ENCODE measurements at regions not wholly inside any gene's neighbourhood (a gene's known extent, or its start where the extent isn't known, plus 50 kb on each side); places are given as distances from the start of the nearest gene placed in this dataset.
A peak's percentile ranks its signal among the peaks of the same experiment; 100 is the strongest.

DNA sequence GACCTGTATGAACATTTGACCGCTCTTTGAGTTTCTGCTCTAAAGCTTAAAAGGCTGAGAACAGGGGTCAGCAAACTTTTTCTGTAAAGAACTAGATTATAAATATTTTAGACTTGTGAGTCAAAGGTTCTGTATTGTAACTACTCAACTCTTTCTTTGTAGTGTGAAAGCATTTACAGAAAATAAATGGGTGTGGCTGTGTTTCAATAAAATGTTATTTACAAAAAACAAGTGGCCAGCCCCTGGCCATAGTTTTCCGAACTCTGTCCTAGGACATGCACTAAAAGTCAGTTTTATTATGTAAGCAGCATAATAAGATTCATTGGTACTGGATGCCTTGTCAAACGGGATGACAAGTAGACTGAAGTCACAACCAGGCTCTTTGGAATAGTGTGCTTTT lies 434.9 kb downstream of the ZEB2 start:
- Histone ChIP-seq H3K4me1 (no peaks in the 10 kb centered on the region; the same call in 1 of the 2 replicates), H3K9me3 (no peaks in the 10 kb centered on the region), H3K27me3 (ENCODE audit: low read depth) (no peaks in the 10 kb centered on the region), H3K4me3 (no peak overlapping the region), H3K36me3 (replicated peaks) (no peaks in the 10 kb centered on the region)
- in situ Hi-C loops (cut with MboI; ENCODE audit: low sequenced_read_pairs), result no loop called here
- DNase-seq (ENCODE audit: low spot score in 2 of 2), result no peak

DNA sequence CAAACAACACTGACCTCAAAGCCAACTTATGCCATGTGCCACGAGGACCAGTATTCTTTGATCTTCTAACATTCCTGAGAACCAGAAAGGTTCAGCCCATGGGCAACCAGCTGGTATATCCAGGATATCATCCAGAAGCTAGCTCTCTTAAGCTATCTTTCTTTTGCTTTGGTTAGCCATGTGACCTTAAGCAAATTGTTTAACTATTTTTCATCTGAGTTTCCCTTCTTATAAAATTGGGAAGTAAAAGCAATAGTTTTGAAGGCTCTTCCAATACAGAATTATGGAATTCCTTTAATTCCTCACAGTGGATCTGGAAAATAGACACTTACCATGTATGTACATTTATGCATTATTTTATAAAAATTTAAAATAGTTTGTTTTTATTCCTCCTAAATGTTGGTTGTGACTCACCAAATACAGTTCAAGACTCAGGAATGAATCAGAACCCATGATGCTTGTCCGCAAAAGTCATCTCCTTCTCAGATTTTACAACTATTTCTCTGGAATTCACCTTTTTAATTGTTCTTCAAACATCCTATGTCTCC lies 435.7 kb downstream of the ZEB2 start:
- in situ Hi-C loops (cut with MboI; ENCODE audit: low sequenced_read_pairs), result no loop called here
- no peak overlapping the region for H3K4me3 ChIP-seq
- no peaks in the 10 kb centered on the region for H3K27me3 ChIP-seq (ENCODE audit: low read depth)
- no peak for DNase-seq (ENCODE audit: low spot score in 2 of 2)
- no peaks in the 10 kb centered on the region for H3K9me3 ChIP-seq
- H3K4me1 ChIP-seq, result peaks cover 7% of the 10 kb centered on the region
- no peaks in the 10 kb centered on the region for H3K36me3 ChIP-seq (replicated peaks)

DNA sequence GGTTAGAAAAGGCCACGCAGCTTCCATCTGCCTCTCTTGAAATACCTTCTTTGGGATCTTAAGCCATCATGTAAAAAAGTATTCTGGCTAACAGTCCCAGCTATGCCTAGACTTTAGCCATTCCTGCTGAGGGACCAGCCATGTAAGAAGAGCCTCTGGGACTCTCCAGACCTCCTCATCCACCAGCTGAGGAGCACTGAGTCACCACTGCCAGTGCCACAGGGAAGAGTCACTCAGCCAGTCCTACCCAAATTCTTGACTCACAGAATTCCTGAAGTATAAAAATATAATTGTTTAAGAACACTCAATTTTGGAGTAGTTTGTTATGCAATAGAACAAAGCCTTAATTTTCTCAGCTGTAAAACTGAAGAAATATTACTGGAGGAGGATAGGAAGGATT lies 436.7 kb downstream of the ZEB2 start:
- peaks cover 15% of the 10 kb centered on the region for H3K4me1 ChIP-seq

DNA sequence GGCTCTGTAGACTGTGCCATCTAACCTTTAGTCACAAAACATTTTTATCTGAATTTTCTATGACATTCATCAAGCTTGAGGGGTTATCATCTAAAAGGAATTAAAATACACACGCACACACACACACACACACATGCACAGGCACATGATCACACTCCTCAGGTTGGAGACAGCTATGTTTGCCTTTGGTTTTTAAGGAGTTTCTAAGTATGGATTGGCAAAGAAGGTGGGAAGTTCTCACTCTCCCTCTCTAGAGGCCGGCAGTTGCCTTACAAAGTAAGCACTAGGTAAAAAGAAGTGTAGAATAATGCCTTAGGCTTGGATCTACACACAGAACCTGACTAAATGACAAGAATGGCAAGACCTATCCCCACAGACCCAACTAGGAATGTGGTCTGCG lies 437.1 kb downstream of the ZEB2 start:
- Histone ChIP-seq H3K36me3 (replicated peaks) (no peaks in the 10 kb centered on the region), H3K9me3 (no peaks in the 10 kb centered on the region), H3K27me3 (ENCODE audit: low read depth) (no peaks in the 10 kb centered on the region), H3K4me1 (peaks cover 18% of the 10 kb centered on the region), H3K4me3 (no peak overlapping the region)
- no peak for DNase-seq (ENCODE audit: low spot score in 2 of 2)
- in situ Hi-C loops (cut with MboI; ENCODE audit: low sequenced_read_pairs), result no loop called here

More for the DNA sequence above, 436.7 kb downstream of the ZEB2 start:
- no peaks in the 10 kb centered on the region for H3K9me3 ChIP-seq
- no peak overlapping the region for H3K4me3 ChIP-seq
- H3K27me3 ChIP-seq (ENCODE audit: low read depth), result no peaks in the 10 kb centered on the region
- no peak for DNase-seq (ENCODE audit: low spot score in 2 of 2)
- in situ Hi-C loops (cut with MboI; ENCODE audit: low sequenced_read_pairs), result no loop called here
- no peaks in the 10 kb centered on the region for H3K36me3 ChIP-seq (replicated peaks)

DNA sequence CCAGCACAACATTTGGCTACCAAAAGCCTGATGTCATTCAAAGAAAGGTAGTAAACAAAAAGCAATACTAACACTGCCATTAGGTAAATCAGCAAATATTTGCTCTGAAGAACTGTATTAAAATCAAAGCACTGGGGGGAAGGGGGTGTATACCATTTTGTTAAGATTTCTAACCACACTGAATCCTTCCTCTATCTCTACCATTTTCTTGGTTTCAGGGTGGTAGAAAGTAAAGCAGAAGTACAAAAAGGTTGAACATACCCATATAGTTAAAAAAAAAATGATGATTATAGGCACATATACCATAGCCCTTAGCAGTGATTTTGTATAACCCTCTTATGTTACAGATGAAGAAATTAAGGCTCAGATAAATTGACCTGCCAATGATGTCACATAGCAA lies 437.6 kb downstream of the ZEB2 start:
- in situ Hi-C loops (cut with MboI; ENCODE audit: low sequenced_read_pairs), result no loop called here
- H3K4me3 ChIP-seq, result no peak overlapping the region
- H3K9me3 ChIP-seq, result no peaks in the 10 kb centered on the region
- H3K4me1 ChIP-seq, result peaks cover 18% of the 10 kb centered on the region
- DNase-seq (ENCODE audit: low spot score in 2 of 2), result no peak
- H3K27me3 ChIP-seq (ENCODE audit: low read depth), result no peaks in the 10 kb centered on the region
- no peaks in the 10 kb centered on the region for H3K36me3 ChIP-seq (replicated peaks)

DNA sequence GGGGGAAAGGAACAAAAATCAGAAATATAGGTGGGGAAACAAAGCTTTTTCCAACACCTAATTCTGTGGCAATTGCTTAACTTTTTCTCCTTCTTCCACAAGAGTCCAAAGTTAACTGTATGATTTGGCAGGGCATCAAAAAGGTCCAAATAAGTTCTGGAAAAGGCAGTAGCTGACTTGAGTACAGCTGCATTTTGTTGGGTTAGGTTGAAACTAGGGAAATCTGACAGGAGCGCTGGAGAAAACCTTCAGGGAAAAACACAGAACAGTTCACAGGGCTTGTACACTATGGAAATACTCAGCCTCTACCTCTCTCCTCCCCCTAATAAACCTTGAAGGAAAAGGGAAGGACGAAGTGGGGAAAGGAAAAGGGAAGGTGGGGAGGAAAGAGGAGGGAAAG lies 438.6 kb downstream of the ZEB2 start:
- in situ Hi-C loops (cut with MboI; ENCODE audit: low sequenced_read_pairs), result no loop called here
- no peak for DNase-seq (ENCODE audit: low spot score in 2 of 2)
- Histone ChIP-seq H3K27me3 (ENCODE audit: low read depth) (no peaks in the 10 kb centered on the region), H3K4me3 (no peak overlapping the region), H3K4me1 (peaks cover 18% of the 10 kb centered on the region), H3K36me3 (replicated peaks) (no peaks in the 10 kb centered on the region), H3K9me3 (no peaks in the 10 kb centered on the region)

DNA sequence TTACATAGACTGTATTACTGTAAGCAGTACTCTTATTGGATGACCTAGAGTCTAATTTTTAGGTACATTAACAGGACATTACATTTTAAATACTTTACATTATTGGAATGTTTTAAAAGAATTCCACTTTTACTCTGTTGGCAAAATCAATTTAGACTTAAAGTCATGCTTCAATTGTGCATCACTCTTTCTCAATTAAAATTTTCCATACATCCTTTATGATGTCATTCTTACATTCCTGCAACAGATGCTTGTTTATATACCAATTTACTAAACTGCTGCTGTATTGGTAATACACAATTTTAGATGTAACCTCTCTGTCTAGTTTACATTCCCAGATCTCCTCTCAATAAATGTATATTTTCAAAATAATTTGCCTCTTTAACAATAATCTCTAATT lies 440.1 kb downstream of the ZEB2 start:
- Histone ChIP-seq H3K4me3 (no peak overlapping the region), H3K27me3 (ENCODE audit: low read depth) (no peaks in the 10 kb centered on the region), H3K36me3 (replicated peaks) (no peaks in the 10 kb centered on the region), H3K9me3 (no peaks in the 10 kb centered on the region), H3K4me1 (peaks cover 18% of the 10 kb centered on the region)
- no peak for DNase-seq (ENCODE audit: low spot score in 2 of 2)
- in situ Hi-C loops (cut with MboI; ENCODE audit: low sequenced_read_pairs), result no loop called here

DNA sequence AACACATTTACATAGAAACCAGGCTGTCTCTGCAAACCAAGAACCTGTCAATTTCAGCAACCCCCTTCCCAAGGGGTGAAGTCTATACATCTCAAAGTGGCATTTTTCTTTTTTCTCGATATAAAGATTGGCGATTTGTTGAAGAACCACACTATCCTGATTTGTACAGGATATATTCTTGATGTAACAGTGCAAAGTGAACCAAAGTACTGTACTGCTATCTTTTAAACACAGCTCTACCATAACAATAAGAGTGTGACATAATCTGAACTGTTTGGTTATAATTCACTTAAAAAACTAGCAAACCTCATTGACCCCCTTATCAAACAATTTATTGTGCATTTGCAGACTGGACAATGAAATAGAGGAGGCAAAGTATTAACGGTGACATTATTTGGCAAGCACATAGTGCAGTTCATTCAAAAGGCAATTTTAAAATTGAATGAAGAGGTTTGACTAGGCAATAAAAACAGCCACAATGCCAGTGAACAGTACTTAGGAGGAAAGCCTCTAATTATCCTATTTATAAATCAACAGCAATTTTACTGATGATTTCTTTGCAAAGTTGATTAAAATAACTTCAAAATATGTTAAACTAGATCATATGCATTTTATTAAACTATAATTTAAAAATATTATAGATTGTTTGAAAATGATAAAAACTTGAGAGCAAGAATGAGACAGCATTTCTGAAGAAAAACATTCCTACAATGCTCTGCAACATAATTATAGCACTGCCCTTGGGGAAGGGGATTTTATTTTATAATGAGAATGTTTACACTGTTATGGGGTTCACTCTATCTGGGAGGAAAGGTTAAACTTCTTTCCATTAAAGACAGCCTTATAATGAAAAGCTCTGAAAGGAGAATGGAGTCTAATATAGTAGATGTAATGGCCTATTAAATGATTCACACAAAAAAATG lies 440.9 kb downstream of the ZEB2 start:
- in situ Hi-C loops (cut with MboI; ENCODE audit: low sequenced_read_pairs), result no loop called here
- peaks cover 18% of the 10 kb centered on the region for H3K4me1 ChIP-seq
- H3K27me3 ChIP-seq (ENCODE audit: low read depth), result no peaks in the 10 kb centered on the region
- H3K4me3 ChIP-seq, result no peak overlapping the region
- no peaks in the 10 kb centered on the region for H3K36me3 ChIP-seq (replicated peaks)
- DNase-seq (ENCODE audit: low spot score in 2 of 2), result peak; percentile 14 to 96
- no peaks in the 10 kb centered on the region for H3K9me3 ChIP-seq

DNA sequence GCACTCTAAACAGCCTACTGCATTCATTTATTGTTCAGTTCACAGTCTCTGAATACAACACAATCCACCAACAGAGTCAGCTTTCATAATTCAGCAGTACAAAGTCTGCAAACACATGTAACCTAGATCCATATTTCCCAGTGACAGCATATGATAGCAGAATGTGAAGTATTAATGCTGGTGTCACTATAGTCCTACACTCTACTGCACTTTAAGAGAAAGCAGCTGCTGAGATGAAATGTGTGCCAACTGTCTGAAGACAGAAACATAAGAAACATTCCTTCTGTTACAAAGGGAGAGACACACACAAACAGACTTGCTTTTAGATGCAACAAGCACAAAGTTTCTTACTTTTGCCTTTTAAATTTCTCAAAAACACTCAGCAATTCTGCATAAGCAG lies 441.8 kb downstream of the ZEB2 start:
- in situ Hi-C loops (cut with MboI; ENCODE audit: low sequenced_read_pairs), result no loop called here
- peak in 1 of 2 experiments; percentile 3 for DNase-seq (ENCODE audit: low spot score in 2 of 2)
- Histone ChIP-seq H3K4me1 (peaks cover 18% of the 10 kb centered on the region), H3K9me3 (no peaks in the 10 kb centered on the region), H3K4me3 (no peak overlapping the region), H3K36me3 (replicated peaks) (no peaks in the 10 kb centered on the region), H3K27me3 (ENCODE audit: low read depth) (no peaks in the 10 kb centered on the region)

DNA sequence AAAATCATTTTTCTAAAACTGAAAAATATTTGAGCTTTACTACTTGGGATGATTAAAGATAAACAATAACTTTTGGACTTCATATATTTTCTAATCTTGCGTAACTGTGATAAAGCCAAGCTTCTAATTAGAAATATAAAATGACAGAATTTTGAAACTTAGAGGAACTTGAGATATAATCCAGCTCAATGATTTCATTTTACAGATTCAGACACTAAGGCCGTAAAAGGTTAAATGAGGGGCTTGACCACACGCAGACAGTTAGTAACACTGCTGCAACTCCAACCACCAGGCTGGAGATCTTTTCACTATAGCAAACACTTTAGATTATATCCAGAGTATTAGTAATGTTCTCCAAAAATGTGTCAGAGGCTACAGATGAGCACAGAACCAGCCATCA lies 445.5 kb downstream of the ZEB2 start:
- Histone ChIP-seq H3K36me3 (replicated peaks) (no peaks in the 10 kb centered on the region), H3K9me3 (no peaks in the 10 kb centered on the region), H3K4me1 (peaks cover 13% of the 10 kb centered on the region), H3K27me3 (ENCODE audit: low read depth) (no peaks in the 10 kb centered on the region), H3K4me3 (no peak overlapping the region)
- in situ Hi-C loops (cut with MboI; ENCODE audit: low sequenced_read_pairs), result no loop called here
- DNase-seq (ENCODE audit: low spot score in 2 of 2), result no peak

DNA sequence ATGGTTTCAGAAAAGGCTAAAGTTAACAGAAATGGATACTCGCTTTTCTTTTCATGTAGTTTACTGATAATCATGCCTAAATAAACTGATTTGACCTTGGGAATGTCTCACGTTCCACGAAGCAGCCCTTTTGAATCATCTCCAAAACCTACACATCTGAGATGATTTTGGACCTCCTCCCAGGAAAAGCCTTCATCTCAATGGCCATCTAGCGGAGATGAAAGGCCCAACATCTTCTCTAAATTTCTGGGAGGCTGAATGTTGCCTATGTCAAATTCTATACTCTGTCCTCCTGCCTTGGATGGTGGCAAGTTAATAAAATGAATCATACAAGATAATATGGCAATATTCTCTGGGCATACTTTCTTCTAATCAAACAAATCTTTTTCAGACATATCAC lies 448.5 kb downstream of the ZEB2 start:
- H3K4me3 ChIP-seq, result no peak overlapping the region
- peaks cover 5% of the 10 kb centered on the region for H3K4me1 ChIP-seq
- no peaks in the 10 kb centered on the region for H3K27me3 ChIP-seq (ENCODE audit: low read depth)
- H3K36me3 ChIP-seq (replicated peaks), result no peaks in the 10 kb centered on the region
- no peaks in the 10 kb centered on the region for H3K9me3 ChIP-seq
- in situ Hi-C loops (cut with MboI; ENCODE audit: low sequenced_read_pairs), result no loop called here
- DNase-seq (ENCODE audit: low spot score in 2 of 2), result no peak

DNA sequence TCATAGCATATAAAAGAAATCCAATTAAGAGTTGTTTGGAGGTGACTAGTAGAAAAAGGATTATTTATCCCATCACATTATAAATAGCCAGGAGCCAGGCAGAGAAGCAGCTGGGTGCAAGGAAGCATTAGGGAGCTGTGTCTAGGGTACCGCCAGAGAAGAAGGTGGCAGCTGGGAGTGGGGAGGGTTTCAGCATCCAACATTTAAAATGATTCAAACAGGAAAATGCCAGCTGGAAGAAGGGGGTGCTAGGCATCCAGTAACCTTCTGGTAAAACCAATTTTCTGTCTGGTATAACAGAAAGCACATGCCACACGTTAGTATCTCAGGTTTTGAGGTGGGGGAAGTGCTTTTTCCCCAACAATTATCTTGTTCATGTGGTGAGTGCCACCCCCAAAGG lies 452.4 kb downstream of the ZEB2 start:
- Histone ChIP-seq H3K9me3 (no peaks in the 10 kb centered on the region), H3K27me3 (ENCODE audit: low read depth) (no peaks in the 10 kb centered on the region), H3K4me1 (peaks cover 5% of the 10 kb centered on the region), H3K4me3 (no peak overlapping the region), H3K36me3 (replicated peaks) (no peaks in the 10 kb centered on the region)
- in situ Hi-C loops (cut with MboI; ENCODE audit: low sequenced_read_pairs), result no loop called here
- no peak for DNase-seq (ENCODE audit: low spot score in 2 of 2)

DNA sequence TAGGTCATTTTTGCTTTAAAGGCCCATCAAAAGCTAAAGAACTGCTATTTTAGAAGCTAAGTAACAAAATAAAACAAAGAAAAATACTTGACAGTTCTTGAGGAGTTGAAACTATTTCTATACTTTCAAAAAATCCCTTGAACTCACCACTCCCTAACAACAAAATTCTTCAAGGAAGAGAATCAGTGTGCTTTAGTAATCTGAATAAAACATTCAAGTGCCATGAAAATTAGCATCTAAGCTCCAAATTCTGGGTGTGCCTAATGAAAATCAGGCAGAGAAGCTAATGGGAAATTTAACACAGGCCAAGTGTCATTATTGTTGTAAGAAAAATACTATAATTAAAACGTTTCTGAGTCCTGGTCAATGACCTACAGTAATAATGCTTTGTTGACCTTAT lies 456.3 kb downstream of the ZEB2 start:
- in situ Hi-C loops (cut with MboI; ENCODE audit: low sequenced_read_pairs), result no loop called here
- H3K36me3 ChIP-seq (replicated peaks), result no peaks in the 10 kb centered on the region
- DNase-seq (ENCODE audit: low spot score in 2 of 2), result no peak
- H3K27me3 ChIP-seq (ENCODE audit: low read depth), result no peaks in the 10 kb centered on the region
- no peaks in the 10 kb centered on the region for H3K9me3 ChIP-seq
- H3K4me1 ChIP-seq, result peaks cover 3% of the 10 kb centered on the region; the same call in 1 of the 2 replicates
- H3K4me3 ChIP-seq, result no peak overlapping the region

DNA sequence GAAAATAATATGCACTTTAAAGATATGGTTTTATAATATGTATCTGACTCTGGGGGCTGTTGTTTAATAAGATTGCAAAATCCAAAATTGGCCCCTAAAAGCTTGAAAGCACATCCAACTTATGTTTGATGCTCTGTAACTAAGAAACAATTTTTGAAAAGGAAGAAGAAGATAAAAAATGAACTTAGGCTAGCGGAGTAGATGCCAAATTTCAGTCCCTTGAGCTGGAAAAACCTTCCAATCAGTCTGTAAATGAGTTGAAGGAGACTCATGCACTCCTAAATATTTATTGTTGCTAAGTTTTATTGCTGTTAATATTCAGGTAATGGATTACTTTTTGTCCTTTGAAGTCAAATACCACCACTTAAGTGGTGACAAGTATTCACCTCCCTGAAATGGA lies 465.0 kb downstream of the ZEB2 start:
- in situ Hi-C loops (cut with MboI; ENCODE audit: low sequenced_read_pairs), result no loop called here
- Histone ChIP-seq H3K4me1 (peaks cover 6% of the 10 kb centered on the region; the same call in 1 of the 2 replicates), H3K4me3 (no peak overlapping the region), H3K9me3 (no peaks in the 10 kb centered on the region), H3K36me3 (replicated peaks) (no peaks in the 10 kb centered on the region), H3K27me3 (ENCODE audit: low read depth) (no peaks in the 10 kb centered on the region)
- DNase-seq (ENCODE audit: low spot score in 2 of 2), result no peak

All from HAP-1 (cell line).